NCI-H526 treated with DMSO at 0.1 percent for 48 hours (cell line): ENCODE measurements at regions not wholly inside any gene's neighbourhood (a gene's known extent, or its start where the extent isn't known, plus 50 kb on each side); places are given as distances from the start of the nearest gene placed in this dataset.

ENCODE experiments used
- DNase-seq: peaks from one replicate; lab custom pipeline; 2025; lab: John Stamatoyannopoulos, UW

GRCh38 chr5:158644301-158644700 is 455.4 kb downstream of the EBF1 start:
- no peak for DNase-seq

GRCh38 chr5:158643840-158644239 is 455.9 kb downstream of the EBF1 start:
- DNase-seq = no peak

GRCh38 chr5:158642879-158643278 is 456.8 kb downstream of the EBF1 start:
- no peak for DNase-seq

- no peak for DNase-seq
These were observed 458.7 kb downstream of the EBF1 start for GRCh38 chr5:158641016-158641415.

- DNase-seq = no peak
These were observed 459.1 kb downstream of the EBF1 start for GRCh38 chr5:158640593-158640980.

- DNase-seq = no peak
These were observed 459.7 kb downstream of the EBF1 start for GRCh38 chr5:158639881-158640592.

- DNase-seq = peak; percentile 91
These were observed 461.3 kb downstream of the EBF1 start for GRCh38 chr5:158638396-158638795.

- DNase-seq = peak; percentile 14
These were observed 462.7 kb downstream of the EBF1 start for GRCh38 chr5:158637039-158637438.

- no peak for DNase-seq
These were observed 464.2 kb downstream of the EBF1 start for GRCh38 chr5:158635565-158635964.

GRCh38 chr5:158634714-158635113 is 465.0 kb downstream of the EBF1 start:
- no peak for DNase-seq

GRCh38 chr5:158629591-158630312 is 470.0 kb downstream of the EBF1 start:
- no peak for DNase-seq

GRCh38 chr5:158626718-158627117 is 473.0 kb downstream of the EBF1 start:
- DNase-seq = no peak

- DNase-seq = no peak
These were observed 475.7 kb downstream of the EBF1 start for GRCh38 chr5:158623971-158624370.

- DNase-seq = no peak
These were observed 478.3 kb downstream of the EBF1 start for GRCh38 chr5:158621391-158621790.

- DNase-seq = no peak
These were observed 480.5 kb downstream of the EBF1 start for GRCh38 chr5:158619083-158619788.

GRCh38 chr5:158618256-158618655 is 481.5 kb downstream of the EBF1 start:
- no peak for DNase-seq

GRCh38 chr5:158616707-158617106 is 483.0 kb downstream of the EBF1 start:
- no peak for DNase-seq

GRCh38 chr5:158614951-158615350 is 484.8 kb downstream of the EBF1 start:
- DNase-seq = no peak

GRCh38 chr5:158611581-158611980 is 488.1 kb downstream of the EBF1 start:
- DNase-seq = no peak

GRCh38 chr5:158610051-158610415 is 489.7 kb downstream of the EBF1 start:
- no peak for DNase-seq

GRCh38 chr5:158609333-158610050 is 490.2 kb downstream of the EBF1 start:
- no peak for DNase-seq

GRCh38 chr5:158607088-158607487 is 492.6 kb downstream of the EBF1 start:
- no peak for DNase-seq
